GM21423 (cell line): ENCODE measurements at regions not wholly inside any gene's neighbourhood (a gene's known extent, or its start where the extent isn't known, plus 50 kb on each side); places are given as distances from the start of the nearest gene placed in this dataset.

Source experiments
- ATAC-seq: cut with Tn5 transposase; IDR thresholded peaks from one replicate; pipeline ENCODE4 v1.9.1; 2021; ENCODE audit warnings: mild to moderate bottlenecking, moderate library complexity; ENCODE audit not compliant: unreplicated experiment

- ATAC-seq, result no peak
Observed at GRCh38 chr2:62447411-62447810, 58.6 kb downstream of the TMEM17 start.

GRCh38 chr2:62446491-62446890 is 59.5 kb downstream of the TMEM17 start:
- ATAC-seq, result no peak

GRCh38 chr2:62443886-62444285 is 62.1 kb downstream of the TMEM17 start:
- no peak for ATAC-seq

- ATAC-seq, result no peak
Observed at GRCh38 chr2:62443471-62443870, 62.5 kb downstream of the TMEM17 start.

GRCh38 chr2:62441824-62442223 is 64.2 kb downstream of the TMEM17 start:
- ATAC-seq, result no peak

GRCh38 chr2:62441421-62441820 is 64.6 kb downstream of the TMEM17 start:
- no peak for ATAC-seq

GRCh38 chr2:62440281-62440946 is 65.6 kb downstream of the TMEM17 start:
- no peak for ATAC-seq

GRCh38 chr2:62439425-62439824 is 66.6 kb downstream of the TMEM17 start:
- ATAC-seq, result no peak

- no peak for ATAC-seq
Observed at GRCh38 chr2:62437785-62438184, 68.2 kb downstream of the TMEM17 start.

- ATAC-seq, result peak; percentile 84
Observed at GRCh38 chr2:62435720-62436119, 70.3 kb downstream of the TMEM17 start.

- ATAC-seq, result no peak
Observed at GRCh38 chr2:62432407-62432806, 73.6 kb downstream of the TMEM17 start.

- ATAC-seq, result no peak
Observed at GRCh38 chr2:62431512-62431911, 74.5 kb downstream of the TMEM17 start.

GRCh38 chr2:62430146-62430545 is 75.8 kb downstream of the TMEM17 start:
- ATAC-seq, result no peak

- no peak for ATAC-seq
Observed at GRCh38 chr2:62427146-62427545, 78.8 kb downstream of the TMEM17 start.

- ATAC-seq, result no peak
Observed at GRCh38 chr2:62426154-62426912, 79.7 kb downstream of the TMEM17 start.

GRCh38 chr2:62425684-62426083 is 80.3 kb downstream of the TMEM17 start:
- ATAC-seq, result no peak

GRCh38 chr2:62424899-62425298 is 81.1 kb downstream of the TMEM17 start:
- no peak for ATAC-seq

- no peak for ATAC-seq
Observed at GRCh38 chr2:62423883-62424458, 82.0 kb downstream of the TMEM17 start.

- ATAC-seq, result no peak
Observed at GRCh38 chr2:62423235-62423634, 82.8 kb downstream of the TMEM17 start.

GRCh38 chr2:62415518-62415917 is 90.5 kb downstream of the TMEM17 start:
- peak; percentile 1 for ATAC-seq

GRCh38 chr2:62415019-62415431 is 91.0 kb downstream of the TMEM17 start:
- ATAC-seq, result peak; percentile 85

- ATAC-seq, result no peak
Observed at GRCh38 chr2:62413116-62413663, 92.8 kb downstream of the TMEM17 start.
